ENCODE measurements at regions not wholly inside any gene's neighbourhood (a gene's known extent, or its start where the extent isn't known, plus 50 kb on each side); places are given as distances from the start of the nearest gene placed in this dataset.

DNA sequence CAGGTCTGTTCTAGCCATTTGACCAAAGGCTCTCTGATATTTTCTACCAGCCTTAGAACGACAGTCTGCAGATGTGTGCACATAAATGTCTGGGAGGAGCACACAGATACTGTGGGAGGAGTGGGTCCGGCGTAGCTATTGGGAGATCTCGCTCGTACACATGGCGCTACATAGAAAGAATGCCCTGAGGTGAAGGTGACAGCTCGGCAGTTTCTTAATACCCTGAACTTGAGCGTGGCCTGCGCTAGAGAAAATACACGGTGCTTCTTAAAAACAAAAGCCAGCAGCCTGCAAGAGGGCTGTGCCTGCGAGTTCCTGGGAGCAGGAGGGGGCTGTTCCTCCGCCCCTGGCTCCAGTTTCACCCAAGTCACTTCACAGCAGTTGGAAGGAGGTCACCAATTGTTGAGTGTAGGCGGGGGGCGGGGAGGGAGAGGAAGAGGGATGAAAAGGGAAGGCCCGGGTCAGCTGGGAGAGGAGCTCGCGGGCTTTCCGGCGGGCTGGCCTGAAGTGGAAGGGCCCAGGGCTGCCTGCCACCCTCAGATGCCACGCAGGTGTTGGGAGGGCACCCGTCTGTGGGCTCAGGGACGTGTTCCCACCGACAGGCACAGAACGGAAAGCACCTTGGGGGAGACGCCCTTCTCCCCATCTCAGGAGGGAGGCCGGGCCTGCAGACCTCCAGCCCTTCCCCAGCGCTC is 124.7 kb upstream of the ZNF516 start:
- peak overlapping the region; percentile 57 to 77 (median 72) for H3K27ac ChIP-seq
- TF ChIP-seq POLR2A (IDR thresholded peaks at IDR 0.05) (no peak), POLR2AphosphoS5 (IDR thresholded peaks at IDR 0.05) (peak in 2 of 4 donors; percentile 18 to 26)
- no peaks in the 10 kb centered on the region for H3K9me3 ChIP-seq
- peaks cover 0 to 30% (median 29%) of the 10 kb centered on the region in 4 donors for H3K4me1 ChIP-seq
- H3K4me3 ChIP-seq: peak overlapping the region; percentile 17 to 50 (median 41)
- H3K27me3 ChIP-seq: no peaks in the 10 kb centered on the region
- intact Hi-C loops (cut with DNase I): loop anchor here (1.0 to 5.0 kb wide), 2 partner anchors 127 to 220 kb away; no protein-coding TSS in a partner anchor
- WGBS, 2 donors: 47 to 61% methylated on average over 27 of the region's 27 CpGs
- no peaks in the 10 kb centered on the region for H3K36me3 ChIP-seq
- DNase-seq: peak; percentile 86

DNA sequence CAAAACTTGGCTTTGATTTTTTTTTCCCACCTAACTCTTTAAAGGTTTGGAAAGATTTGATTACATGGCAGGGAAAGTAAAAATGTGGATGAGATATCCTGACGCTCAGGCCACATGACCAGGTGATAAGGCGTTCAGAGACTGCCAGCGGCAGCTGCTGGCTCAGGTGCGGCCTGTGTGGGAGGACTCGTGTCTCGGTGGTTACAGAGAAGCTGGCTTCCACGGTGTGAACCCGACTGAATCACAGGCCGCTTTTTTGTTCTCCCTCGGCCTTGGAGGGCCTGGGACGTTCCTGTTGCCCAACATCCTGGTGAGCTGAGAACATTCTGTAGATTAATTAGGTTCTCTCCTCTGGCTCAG is 124.2 kb upstream of the ZNF516 start:
- TF ChIP-seq POLR2AphosphoS5 (IDR thresholded peaks at IDR 0.05) (no peak), POLR2A (IDR thresholded peaks at IDR 0.05) (no peak), EP300 (IDR thresholded peaks at IDR 0.05) (no peak)
- TF ChIP-seq, protein P1, sequence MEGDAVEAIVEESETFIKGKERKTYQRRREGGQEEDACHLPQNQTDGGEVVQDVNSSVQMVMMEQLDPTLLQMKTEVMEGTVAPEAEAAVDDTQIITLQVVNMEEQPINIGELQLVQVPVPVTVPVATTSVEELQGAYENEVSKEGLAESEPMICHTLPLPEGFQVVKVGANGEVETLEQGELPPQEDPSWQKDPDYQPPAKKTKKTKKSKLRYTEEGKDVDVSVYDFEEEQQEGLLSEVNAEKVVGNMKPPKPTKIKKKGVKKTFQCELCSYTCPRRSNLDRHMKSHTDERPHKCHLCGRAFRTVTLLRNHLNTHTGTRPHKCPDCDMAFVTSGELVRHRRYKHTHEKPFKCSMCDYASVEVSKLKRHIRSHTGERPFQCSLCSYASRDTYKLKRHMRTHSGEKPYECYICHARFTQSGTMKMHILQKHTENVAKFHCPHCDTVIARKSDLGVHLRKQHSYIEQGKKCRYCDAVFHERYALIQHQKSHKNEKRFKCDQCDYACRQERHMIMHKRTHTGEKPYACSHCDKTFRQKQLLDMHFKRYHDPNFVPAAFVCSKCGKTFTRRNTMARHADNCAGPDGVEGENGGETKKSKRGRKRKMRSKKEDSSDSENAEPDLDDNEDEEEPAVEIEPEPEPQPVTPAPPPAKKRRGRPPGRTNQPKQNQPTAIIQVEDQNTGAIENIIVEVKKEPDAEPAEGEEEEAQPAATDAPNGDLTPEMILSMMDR (IDR thresholded peaks at IDR 0.05): no peak
- Histone ChIP-seq H3K27me3 (no peaks in the 10 kb centered on the region), H3K9me3 (no peaks in the 10 kb centered on the region), H3K36me3 (no peaks in the 10 kb centered on the region), H3K4me1 (peaks cover 0 to 30% (median 29%) of the 10 kb centered on the region in 4 donors), H3K4me3 (peak overlapping the region in 2 of 4 donors; percentile 17 to 50), H3K27ac (peak overlapping the region; percentile 57 to 77 (median 72))
- intact Hi-C loops (cut with DNase I): no loop called here
- DNase-seq: peak; percentile 81
- WGBS, 2 donors: 80 to 85% methylated on average over 11 of the region's 11 CpGs

DNA sequence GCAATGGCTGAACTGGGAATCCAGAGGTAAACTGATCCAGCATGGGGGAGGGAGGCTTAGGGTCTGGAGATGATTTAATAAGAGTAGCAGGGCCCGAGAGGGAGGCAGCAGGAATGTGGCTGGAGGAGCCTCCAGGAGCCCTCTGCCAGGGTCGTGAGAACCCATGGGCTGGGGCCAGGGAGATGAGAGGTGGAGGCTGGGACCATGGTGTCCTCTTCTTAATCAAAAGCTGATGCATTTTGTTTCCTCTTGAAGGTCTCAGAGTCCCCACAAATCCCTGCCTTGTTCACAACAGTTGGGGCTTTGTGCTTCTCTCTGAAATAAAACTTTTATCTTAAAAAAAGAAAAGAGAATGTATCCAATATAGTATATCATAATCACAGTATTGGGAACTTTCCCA is 123.7 kb upstream of the ZNF516 start:
- H3K27ac ChIP-seq: peak overlapping the region in 3 of 4 donors; percentile 57 to 77 (median 71)
- H3K4me3 ChIP-seq: no peak overlapping the region
- intact Hi-C loops (cut with DNase I): no loop called here
- WGBS, 2 donors: 72 to 80% methylated on average over 2 of the region's 2 CpGs
- no peaks in the 10 kb centered on the region for H3K36me3 ChIP-seq
- H3K9me3 ChIP-seq: no peaks in the 10 kb centered on the region
- no peak for TF ChIP-seq POLR2AphosphoS5 (IDR thresholded peaks at IDR 0.05)
- TF ChIP-seq POLR2A (IDR thresholded peaks at IDR 0.05): no peak
- no peak for TF ChIP-seq EP300 (IDR thresholded peaks at IDR 0.05)
- TF ChIP-seq, protein P1 (IDR thresholded peaks at IDR 0.05): no peak
- peaks cover 0 to 30% (median 29%) of the 10 kb centered on the region in 4 donors for H3K4me1 ChIP-seq
- no peak for DNase-seq
- H3K27me3 ChIP-seq: no peaks in the 10 kb centered on the region

DNA sequence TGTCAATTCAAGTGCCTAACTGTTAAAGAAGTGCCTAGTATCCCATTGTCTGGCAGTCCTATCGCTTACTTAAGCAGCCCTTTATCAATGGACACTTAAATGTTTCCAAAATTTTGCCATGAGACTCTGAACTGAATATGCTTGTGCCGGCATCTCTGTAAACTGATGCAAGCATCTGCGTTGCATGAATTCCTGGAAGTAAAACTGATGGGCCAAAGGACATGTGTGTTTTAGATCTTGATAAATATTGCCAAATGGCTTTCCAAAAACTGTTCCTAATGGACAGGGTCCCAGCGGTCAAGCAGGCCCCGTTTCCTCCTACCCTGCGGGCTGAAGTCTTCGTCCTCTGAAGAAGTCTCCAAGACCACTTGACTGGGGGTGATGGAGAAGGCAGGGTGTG is 121.3 kb upstream of the ZNF516 start:
- Histone ChIP-seq H3K27me3 (no peaks in the 10 kb centered on the region), H3K4me3 (no peak overlapping the region), H3K27ac (no peak overlapping the region), H3K4me1 (peaks cover 0 to 23% (median 22%) of the 10 kb centered on the region in 4 donors), H3K9me3 (no peaks in the 10 kb centered on the region), H3K36me3 (no peaks in the 10 kb centered on the region)
- WGBS, 2 donors: 77 to 95% methylated on average over 7 of the region's 7 CpGs
- no peak for DNase-seq
- intact Hi-C loops (cut with DNase I): no loop called here
- no peak for TF ChIP-seq EP300 (IDR thresholded peaks at IDR 0.05)
- no peak for TF ChIP-seq POLR2A (IDR thresholded peaks at IDR 0.05)
- no peak for TF ChIP-seq POLR2AphosphoS5 (IDR thresholded peaks at IDR 0.05)
- TF ChIP-seq, protein P1 (IDR thresholded peaks at IDR 0.05): no peak

DNA sequence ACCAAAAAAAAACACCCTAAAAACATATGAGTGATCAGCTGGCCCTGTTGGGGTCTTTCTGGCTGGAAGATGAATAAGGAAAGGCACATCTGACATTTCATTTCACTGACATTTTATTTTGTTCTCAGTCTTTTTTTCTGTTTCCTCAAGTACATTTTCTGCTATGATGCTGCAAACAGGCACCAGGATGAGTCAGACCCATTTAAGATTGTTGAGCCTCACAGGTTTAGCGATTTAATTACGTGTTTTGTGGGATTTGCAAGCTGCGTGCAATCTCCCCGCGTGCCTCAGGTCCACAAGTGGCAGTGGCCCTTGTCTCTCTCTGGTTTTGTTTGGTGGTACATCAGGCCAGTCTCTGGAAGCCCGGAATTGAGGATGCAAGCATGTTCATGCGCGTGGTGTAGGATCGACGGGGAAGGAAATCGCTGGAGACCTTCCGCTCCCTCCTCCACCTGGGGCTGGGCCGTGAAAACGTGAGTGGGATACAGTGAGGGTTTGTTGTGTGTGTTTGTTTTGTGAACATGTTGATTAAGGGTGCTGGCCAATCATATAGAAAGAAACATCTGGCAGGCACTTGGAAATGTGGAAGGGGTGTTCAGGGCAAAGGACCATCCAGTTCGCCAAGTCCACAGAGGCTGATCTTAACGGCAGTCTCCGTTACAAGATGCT is 120.2 kb upstream of the ZNF516 start:
- intact Hi-C loops (cut with DNase I): no loop called here
- 86 to 88% methylated on average over 17 of the region's 17 CpGs for WGBS, 2 donors
- no peaks in the 10 kb centered on the region for H3K9me3 ChIP-seq
- H3K4me3 ChIP-seq: no peak overlapping the region
- H3K36me3 ChIP-seq: no peaks in the 10 kb centered on the region
- TF ChIP-seq EP300 (IDR thresholded peaks at IDR 0.05): no peak
- peaks cover 0 to 12% (median 11%) of the 10 kb centered on the region in 4 donors for H3K4me1 ChIP-seq
- no peaks in the 10 kb centered on the region for H3K27me3 ChIP-seq
- DNase-seq: no peak
- H3K27ac ChIP-seq: no peak overlapping the region

Data from sigmoid colon (tissue), 6 donors.